C4-2B (cell line): ENCODE measurements at regions not wholly inside any gene's neighbourhood (a gene's known extent, or its start where the extent isn't known, plus 50 kb on each side); places are given as distances from the start of the nearest gene placed in this dataset.

Source experiments
- H3K27ac ChIP-seq: fragments of 450-650 bp; 2 replicates; pipeline ENCODE4 v1.5.1; 2017
- CTCF ChIP-seq: fragments of 450-650 bp; conservative IDR thresholded peaks from 2 replicates; pipeline ENCODE4 v1.5.1; 2017; ENCODE audit warnings: mild to moderate bottlenecking
- ZFX ChIP-seq: fragments of 450-650 bp; IDR thresholded peaks from 2 replicates; pipeline ENCODE4 v1.6.1; 2017

GRCh38 chr16:49010396-49010795, 271.2 kb downstream of the CBLN1 start:
- TF ChIP-seq CTCF (no peak), ZFX (no peak)
- H3K27ac ChIP-seq = no peak overlapping the region

DNA sequence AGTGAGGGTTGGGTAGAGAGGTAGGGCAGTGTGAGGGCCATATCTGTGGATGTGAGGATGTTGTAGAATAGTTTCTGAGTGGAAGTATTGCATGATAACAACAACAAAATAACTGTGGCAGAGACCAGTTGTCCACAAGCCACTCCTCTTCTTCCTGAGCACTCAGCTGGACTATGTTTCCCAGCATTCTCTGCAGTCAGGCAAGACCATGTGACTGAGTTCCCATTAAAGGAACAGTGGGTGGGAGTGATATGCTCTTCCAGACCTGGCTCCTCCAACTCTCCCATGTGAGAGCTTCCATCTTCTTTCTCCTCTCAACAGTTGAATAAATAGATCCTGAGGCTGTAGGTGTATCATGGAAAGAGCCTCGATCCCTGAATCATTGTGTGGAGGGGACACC, 272.4 kb downstream of the CBLN1 start:
- H3K27ac ChIP-seq = no peak overlapping the region
- TF ChIP-seq CTCF (no peak), ZFX (no peak)

DNA sequence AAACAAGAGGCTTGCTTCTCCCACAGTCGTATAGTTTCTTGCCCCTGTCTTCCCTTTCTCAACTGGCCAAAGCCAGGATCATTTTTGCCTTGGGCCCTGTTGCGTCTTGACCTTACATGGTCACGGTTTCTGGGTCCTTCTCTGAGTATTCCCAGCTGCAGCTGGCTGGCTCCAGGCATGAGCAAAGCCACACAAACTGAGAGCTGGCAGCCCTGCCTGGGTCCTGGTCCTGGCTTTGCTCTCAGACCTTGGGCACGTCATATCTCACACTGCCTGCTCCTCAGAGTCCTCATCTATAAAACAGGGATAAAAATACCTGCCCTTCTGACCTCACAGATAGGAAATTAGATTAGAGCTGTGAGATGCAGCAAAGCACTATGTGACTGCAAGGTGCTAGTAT, 277.6 kb downstream of the CBLN1 start:
- no peak overlapping the region for H3K27ac ChIP-seq
- TF ChIP-seq CTCF = no peak
- no peak for TF ChIP-seq ZFX

GRCh38 chr16:49003022-49003421, 278.6 kb downstream of the CBLN1 start:
- no peak for TF ChIP-seq CTCF
- TF ChIP-seq ZFX = no peak
- no peak overlapping the region for H3K27ac ChIP-seq

GRCh38 chr16:49000594-49000993, 281.0 kb downstream of the CBLN1 start:
- no peak for TF ChIP-seq ZFX
- peak; percentile 81 for TF ChIP-seq CTCF
- no peak overlapping the region for H3K27ac ChIP-seq

- no peak for TF ChIP-seq CTCF
- TF ChIP-seq ZFX = no peak
- H3K27ac ChIP-seq = no peak overlapping the region
Measured at GRCh38 chr16:48999508-48999907, 282.1 kb downstream of the CBLN1 start.

DNA sequence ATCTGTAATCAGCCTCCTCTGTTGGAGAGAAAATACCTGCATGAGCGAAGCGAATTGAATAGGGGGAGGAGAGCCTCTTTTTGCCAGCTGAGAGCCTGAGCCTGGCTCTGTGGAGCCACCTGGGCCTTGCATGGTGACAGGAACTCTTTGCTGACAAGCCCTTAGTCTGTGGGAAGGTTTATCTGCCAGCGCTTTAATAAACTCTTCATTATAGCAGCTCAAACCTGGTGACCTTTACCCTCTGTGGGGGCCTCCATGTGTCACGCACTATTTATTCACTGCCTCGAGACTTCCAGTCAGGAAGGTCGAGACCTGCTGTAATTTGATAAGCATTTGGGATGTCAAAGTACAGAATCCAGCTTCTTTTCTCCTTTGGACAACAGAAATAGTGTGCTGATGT, 282.6 kb downstream of the CBLN1 start:
- TF ChIP-seq ZFX = no peak
- TF ChIP-seq CTCF = no peak
- H3K27ac ChIP-seq = no peak overlapping the region
